DND-41 (cell line): ENCODE measurements at regions not wholly inside any gene's neighbourhood (a gene's known extent, or its start where the extent isn't known, plus 50 kb on each side); places are given as distances from the start of the nearest gene placed in this dataset.

ENCODE experiments used
- EZH2 ChIP-seq: IDR thresholded peaks from 3 replicates; pipeline ENCODE4 v1.6.1; 2012; ENCODE audit warnings: borderline replicate concordance, low read depth, mild to moderate bottlenecking, moderate library complexity, low read length, inconsistent platforms; ENCODE audit not compliant: severe bottlenecking
- TF ChIP-seq, protein P1 (sequence below): IDR thresholded peaks from 2 replicates; pipeline ENCODE4 v1.5.1; 2012; ENCODE audit warnings: borderline replicate concordance, low read length, moderate library complexity, mild to moderate bottlenecking; ENCODE audit not compliant: poor library complexity, severe bottlenecking; ENCODE audit errors: extremely low read depth

DNA sequence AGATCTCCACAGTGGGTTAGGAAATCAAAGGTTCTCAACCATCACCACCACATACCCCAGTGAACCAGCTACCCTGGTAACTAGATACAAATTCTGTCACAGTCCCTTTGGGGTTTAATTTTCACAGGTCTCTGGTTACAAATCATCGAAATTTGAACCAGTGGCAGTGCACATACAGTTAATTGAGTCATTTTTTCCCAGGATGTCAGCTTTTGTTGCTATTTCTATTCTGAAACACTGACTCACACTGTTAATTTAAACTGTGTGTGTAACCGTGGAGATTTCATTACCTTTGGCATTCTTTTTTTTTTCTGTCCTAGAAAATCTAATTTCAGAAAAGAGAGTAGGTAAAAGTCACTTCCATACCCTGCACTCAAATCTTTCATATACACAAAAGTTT is 511.5 kb downstream of the TOX3 start:
- TF ChIP-seq, protein P1, sequence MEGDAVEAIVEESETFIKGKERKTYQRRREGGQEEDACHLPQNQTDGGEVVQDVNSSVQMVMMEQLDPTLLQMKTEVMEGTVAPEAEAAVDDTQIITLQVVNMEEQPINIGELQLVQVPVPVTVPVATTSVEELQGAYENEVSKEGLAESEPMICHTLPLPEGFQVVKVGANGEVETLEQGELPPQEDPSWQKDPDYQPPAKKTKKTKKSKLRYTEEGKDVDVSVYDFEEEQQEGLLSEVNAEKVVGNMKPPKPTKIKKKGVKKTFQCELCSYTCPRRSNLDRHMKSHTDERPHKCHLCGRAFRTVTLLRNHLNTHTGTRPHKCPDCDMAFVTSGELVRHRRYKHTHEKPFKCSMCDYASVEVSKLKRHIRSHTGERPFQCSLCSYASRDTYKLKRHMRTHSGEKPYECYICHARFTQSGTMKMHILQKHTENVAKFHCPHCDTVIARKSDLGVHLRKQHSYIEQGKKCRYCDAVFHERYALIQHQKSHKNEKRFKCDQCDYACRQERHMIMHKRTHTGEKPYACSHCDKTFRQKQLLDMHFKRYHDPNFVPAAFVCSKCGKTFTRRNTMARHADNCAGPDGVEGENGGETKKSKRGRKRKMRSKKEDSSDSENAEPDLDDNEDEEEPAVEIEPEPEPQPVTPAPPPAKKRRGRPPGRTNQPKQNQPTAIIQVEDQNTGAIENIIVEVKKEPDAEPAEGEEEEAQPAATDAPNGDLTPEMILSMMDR, result no peak
- no peak for TF ChIP-seq EZH2
